GM10266 (cell line): ENCODE measurements at regions not wholly inside any gene's neighbourhood (a gene's known extent, or its start where the extent isn't known, plus 50 kb on each side); places are given as distances from the start of the nearest gene placed in this dataset.
"Not testable (repeated sequence)": the region's sequence is repeated elsewhere in the genome, so short reads cannot be mapped to it uniquely, and the experiment has no call there.

Experiments
- DNase-seq: peaks from one replicate; pipeline ENCODE4 v3.0.0; 2012; ENCODE audit errors: extremely low spot score
- CTCF ChIP-seq: IDR thresholded peaks from 2 replicates; pipeline ENCODE4 v1.5.1; 2012; ENCODE audit warnings: mild to moderate bottlenecking, low read depth; ENCODE audit not compliant: control insufficient read depth, insufficient read depth; ENCODE audit errors: missing control alignments

- no peak for DNase-seq
These were observed 53.6 kb upstream of the KCNK2 start for GRCh38 chr1:215028954-215029353.

GRCh38 chr1:215030581-215030980 lies 52.0 kb upstream of the KCNK2 start:
- DNase-seq, result not testable (repeated sequence)

More at GRCh38 chr1:215028954-215029353, 53.6 kb upstream of the KCNK2 start:
- no peak for TF ChIP-seq CTCF

DNA sequence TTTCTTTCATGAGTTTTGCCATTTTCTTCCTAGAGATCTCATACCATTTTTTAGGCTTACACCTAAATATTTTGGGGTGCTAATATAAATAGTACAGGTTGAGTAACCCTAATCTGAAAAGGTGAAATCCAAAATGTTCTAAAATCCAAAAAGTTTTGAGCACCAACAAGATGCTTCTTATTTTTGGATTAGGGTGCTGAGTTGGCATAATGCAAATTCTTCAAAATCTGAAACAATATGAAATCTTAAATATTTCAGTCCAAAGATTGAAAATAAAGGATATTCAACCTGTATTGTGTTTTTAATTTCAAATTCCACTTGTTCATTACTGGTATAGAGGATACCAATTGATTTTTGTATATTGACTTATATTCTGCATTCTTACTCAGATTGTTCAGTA lies 51.1 kb upstream of the KCNK2 start:
- no peak for TF ChIP-seq CTCF
- DNase-seq, result no peak
